HEK293T (cell line): ENCODE measurements at regions not wholly inside any gene's neighbourhood (a gene's known extent, or its start where the extent isn't known, plus 50 kb on each side); places are given as distances from the start of the nearest gene placed in this dataset.

Experiments used
- BHLHE40 ChIP-seq: fragments of 450-650 bp; IDR thresholded peaks from 2 replicates; pipeline ENCODE4 v1.6.1; 2016; ENCODE audit warnings: mild to moderate bottlenecking, moderate library complexity, borderline replicate concordance
- FOXK2 ChIP-seq: fragments of 450-650 bp; IDR thresholded peaks from 2 replicates; pipeline ENCODE4 v1.6.1; 2016; ENCODE audit warnings: mild to moderate bottlenecking
- FOXM1 ChIP-seq: fragments of 450-650 bp; IDR thresholded peaks from 2 replicates; pipeline ENCODE4 v1.6.1; 2017; ENCODE audit warnings: mild to moderate bottlenecking, borderline replicate concordance
- HDGF ChIP-seq: fragments of 450-650 bp; IDR thresholded peaks from 2 replicates; pipeline ENCODE4 v1.6.1; 2017; ENCODE audit warnings: antibody characterized with exemption, borderline replicate concordance
- NFRKB ChIP-seq: fragments of 450-650 bp; IDR thresholded peaks from 2 replicates; pipeline ENCODE4 v1.6.1; 2016; ENCODE audit warnings: mild to moderate bottlenecking, moderate library complexity
- SP1 ChIP-seq: fragments of 450-650 bp; IDR thresholded peaks from 2 replicates; pipeline ENCODE4 v1.6.1; 2017
- SUZ12 ChIP-seq: fragments of 450-650 bp; IDR thresholded peaks from 2 replicates; pipeline ENCODE4 v1.6.1; 2016; ENCODE audit warnings: mild to moderate bottlenecking
- ZNF384 ChIP-seq: fragments of 450-650 bp; IDR thresholded peaks from 2 replicates; pipeline ENCODE4 v1.6.1; 2016

GRCh38 chr6:920512-920911, 227.6 kb upstream of the EXOC2 start:
- TF ChIP-seq FOXK2 (no peak), ZNF384 (no peak), SUZ12 (no peak), FOXM1 (no peak), BHLHE40 (no peak), NFRKB (no peak), HDGF (no peak), SP1 (no peak)
